ENCODE measurements at regions not wholly inside any gene's neighbourhood (a gene's known extent, or its start where the extent isn't known, plus 50 kb on each side); places are given as distances from the start of the nearest gene placed in this dataset.

- TF ChIP-seq POLR2A (IDR thresholded peaks at IDR 0.05) = no peak
- TF ChIP-seq, protein P1, sequence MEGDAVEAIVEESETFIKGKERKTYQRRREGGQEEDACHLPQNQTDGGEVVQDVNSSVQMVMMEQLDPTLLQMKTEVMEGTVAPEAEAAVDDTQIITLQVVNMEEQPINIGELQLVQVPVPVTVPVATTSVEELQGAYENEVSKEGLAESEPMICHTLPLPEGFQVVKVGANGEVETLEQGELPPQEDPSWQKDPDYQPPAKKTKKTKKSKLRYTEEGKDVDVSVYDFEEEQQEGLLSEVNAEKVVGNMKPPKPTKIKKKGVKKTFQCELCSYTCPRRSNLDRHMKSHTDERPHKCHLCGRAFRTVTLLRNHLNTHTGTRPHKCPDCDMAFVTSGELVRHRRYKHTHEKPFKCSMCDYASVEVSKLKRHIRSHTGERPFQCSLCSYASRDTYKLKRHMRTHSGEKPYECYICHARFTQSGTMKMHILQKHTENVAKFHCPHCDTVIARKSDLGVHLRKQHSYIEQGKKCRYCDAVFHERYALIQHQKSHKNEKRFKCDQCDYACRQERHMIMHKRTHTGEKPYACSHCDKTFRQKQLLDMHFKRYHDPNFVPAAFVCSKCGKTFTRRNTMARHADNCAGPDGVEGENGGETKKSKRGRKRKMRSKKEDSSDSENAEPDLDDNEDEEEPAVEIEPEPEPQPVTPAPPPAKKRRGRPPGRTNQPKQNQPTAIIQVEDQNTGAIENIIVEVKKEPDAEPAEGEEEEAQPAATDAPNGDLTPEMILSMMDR (IDR thresholded peaks at IDR 0.05) = no peak
These were observed 118.8 kb upstream of the MTAP start for GRCh38 chr9:21683484-21684175.
